ENCODE measurements at regions not wholly inside any gene's neighbourhood (a gene's known extent, or its start where the extent isn't known, plus 50 kb on each side); places are given as distances from the start of the nearest gene placed in this dataset.

GRCh38 chr4:123297836-123298235, 98.8 kb upstream of the SPRY1 start:
- H3K4me3 Mint-ChIP-seq, result no peak overlapping the region
- Histone ChIP-seq H3K9ac (no peak overlapping the region), H3K4me2 (no peak overlapping the region), H3K27ac (no peak overlapping the region), H3K4me1 (peaks cover 38% of the 10 kb centered on the region), H3K4me3 (no peak overlapping the region), H3F3A (ENCODE audit: low read depth) (peaks cover 1% of the 10 kb centered on the region), H3K9me3 (ENCODE audit: low read depth) (no peaks in the 10 kb centered on the region), H2AFZ (replicated peaks) (no peak overlapping the region), H3K27me3 (no peaks in the 10 kb centered on the region), H3K36me3 (no peaks in the 10 kb centered on the region), H4K20me1 (ENCODE audit: low read depth) (no peaks in the 10 kb centered on the region), H3K79me2 (ENCODE audit: low read depth) (no peaks in the 10 kb centered on the region)
- DNase-seq (ENCODE audit: low spot score), result no peak
- H3K4me1 Mint-ChIP-seq, result peaks cover 14% of the 10 kb centered on the region
- no peak for TF ChIP-seq CTCF (IDR thresholded peaks at IDR 0.05)
- TF ChIP-seq EZH2phosphoT487 (IDR thresholded peaks at IDR 0.05), result no peak
- no peak for TF ChIP-seq EZH2 (IDR thresholded peaks at IDR 0.05)
- H3K27me3 Mint-ChIP-seq (ENCODE audit: insufficient read depth, low read depth), result peaks cover 3% of the 10 kb centered on the region
- H3K36me3 Mint-ChIP-seq, result peaks cover 12% of the 10 kb centered on the region
- no peak overlapping the region for H3K27ac Mint-ChIP-seq
- peaks cover 10% of the 10 kb centered on the region for H3K9me3 Mint-ChIP-seq

GRCh38 chr4:123298261-123298660, 98.3 kb upstream of the SPRY1 start:
- Histone ChIP-seq H3K9me3 (ENCODE audit: low read depth) (no peaks in the 10 kb centered on the region), H3K4me1 (peaks cover 39% of the 10 kb centered on the region), H3K79me2 (ENCODE audit: low read depth) (no peaks in the 10 kb centered on the region), H3K27me3 (no peaks in the 10 kb centered on the region), H2AFZ (replicated peaks) (no peak overlapping the region), H4K20me1 (ENCODE audit: low read depth) (no peaks in the 10 kb centered on the region), H3K27ac (no peak overlapping the region), H3K9ac (no peak overlapping the region), H3K4me3 (no peak overlapping the region), H3F3A (ENCODE audit: low read depth) (peaks cover 5% of the 10 kb centered on the region), H3K36me3 (no peaks in the 10 kb centered on the region), H3K4me2 (no peak overlapping the region)
- Mint-ChIP-seq H3K4me1 (peaks cover 14% of the 10 kb centered on the region), H3K27me3 (ENCODE audit: insufficient read depth, low read depth) (peaks cover 2% of the 10 kb centered on the region), H3K9me3 (peaks cover 10% of the 10 kb centered on the region), H3K36me3 (peaks cover 12% of the 10 kb centered on the region), H3K27ac (no peak overlapping the region), H3K4me3 (no peak overlapping the region)
- DNase-seq (ENCODE audit: low spot score), result no peak
- TF ChIP-seq EZH2 (IDR thresholded peaks at IDR 0.05), result no peak
- no peak for TF ChIP-seq CTCF (IDR thresholded peaks at IDR 0.05)
- no peak for TF ChIP-seq EZH2phosphoT487 (IDR thresholded peaks at IDR 0.05)

DNA sequence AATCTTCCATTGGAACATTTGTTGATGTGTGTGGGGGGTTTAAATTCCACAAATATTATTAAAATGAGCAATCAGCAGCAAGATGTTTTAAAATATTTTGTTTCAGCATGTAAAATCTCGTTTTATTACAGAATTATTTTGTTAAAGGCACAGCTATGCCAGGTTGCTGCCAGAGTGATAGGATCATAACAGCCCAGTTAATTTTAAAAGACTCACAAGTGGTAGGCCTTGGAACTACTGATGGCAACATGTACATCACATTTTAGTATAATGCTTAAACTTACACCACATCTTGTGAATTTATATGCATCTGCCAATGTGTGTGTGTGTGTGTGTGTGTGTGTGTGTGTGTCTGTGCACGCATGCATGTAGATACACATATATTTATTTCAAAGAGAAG, 97.8 kb upstream of the SPRY1 start:
- peaks cover 42% of the 10 kb centered on the region for H3K4me1 ChIP-seq
- no peak overlapping the region for H3K9ac ChIP-seq
- no peaks in the 10 kb centered on the region for H3K36me3 ChIP-seq
- H3K79me2 ChIP-seq (ENCODE audit: low read depth), result no peaks in the 10 kb centered on the region
- H3K27ac ChIP-seq, result no peak overlapping the region
- H3K4me1 Mint-ChIP-seq, result peaks cover 19% of the 10 kb centered on the region
- H3K27me3 ChIP-seq, result no peaks in the 10 kb centered on the region
- no peaks in the 10 kb centered on the region for H3K9me3 ChIP-seq (ENCODE audit: low read depth)
- H3K4me3 ChIP-seq, result no peak overlapping the region
- no peak overlapping the region for H3K4me2 ChIP-seq
- peaks cover 6% of the 10 kb centered on the region for H3K9me3 Mint-ChIP-seq
- peaks cover 11% of the 10 kb centered on the region for H3F3A ChIP-seq (ENCODE audit: low read depth)
- H3K36me3 Mint-ChIP-seq, result peaks cover 12% of the 10 kb centered on the region
- no peaks in the 10 kb centered on the region for H4K20me1 ChIP-seq (ENCODE audit: low read depth)
- no peak overlapping the region for H3K27ac Mint-ChIP-seq
- H3K27me3 Mint-ChIP-seq (ENCODE audit: insufficient read depth, low read depth), result no peaks in the 10 kb centered on the region
- no peak for TF ChIP-seq CTCF (IDR thresholded peaks at IDR 0.05)
- TF ChIP-seq EZH2 (IDR thresholded peaks at IDR 0.05), result no peak
- TF ChIP-seq EZH2phosphoT487 (IDR thresholded peaks at IDR 0.05), result no peak
- H3K4me3 Mint-ChIP-seq, result no peak overlapping the region
- no peak for DNase-seq (ENCODE audit: low spot score)
- H2AFZ ChIP-seq (replicated peaks), result no peak overlapping the region

All from neural progenitor cell (in vitro differentiated cells).